Medulla oblongata (tissue), 1 donor: ENCODE measurements at regions not wholly inside any gene's neighbourhood (a gene's known extent, or its start where the extent isn't known, plus 50 kb on each side); places are given as distances from the start of the nearest gene placed in this dataset.

ENCODE experiments used
- DNase-seq: peaks from one replicate; pipeline ENCODE4 v3.0.0-alpha.2; 2015; ENCODE audit errors: extremely low spot score

- peak; percentile 63 for DNase-seq
These were observed 91.4 kb upstream of the BTBD3 start for GRCh38 chr20:11826334-11826733.

- DNase-seq, result no peak
These were observed 85.3 kb upstream of the BTBD3 start for GRCh38 chr20:11832397-11832796.

GRCh38 chr20:11832851-11833250 is 84.8 kb upstream of the BTBD3 start:
- DNase-seq, result no peak

- DNase-seq, result no peak
These were observed 83.9 kb upstream of the BTBD3 start for GRCh38 chr20:11833825-11834224.

- no peak for DNase-seq
These were observed 79.5 kb upstream of the BTBD3 start for GRCh38 chr20:11838076-11838636.

- no peak for DNase-seq
These were observed 75.7 kb upstream of the BTBD3 start for GRCh38 chr20:11841972-11842461.

GRCh38 chr20:11843289-11843688 is 74.4 kb upstream of the BTBD3 start:
- no peak for DNase-seq

- no peak for DNase-seq
These were observed 73.0 kb upstream of the BTBD3 start for GRCh38 chr20:11844691-11845090.

GRCh38 chr20:11845340-11845739 is 72.4 kb upstream of the BTBD3 start:
- no peak for DNase-seq

GRCh38 chr20:11846131-11846530 is 71.6 kb upstream of the BTBD3 start:
- no peak for DNase-seq

GRCh38 chr20:11847827-11848226 is 69.9 kb upstream of the BTBD3 start:
- no peak for DNase-seq

GRCh38 chr20:11849270-11849915 is 68.3 kb upstream of the BTBD3 start:
- no peak for DNase-seq

- no peak for DNase-seq
These were observed 67.6 kb upstream of the BTBD3 start for GRCh38 chr20:11849976-11850670.

GRCh38 chr20:11850901-11851300 is 66.8 kb upstream of the BTBD3 start:
- no peak for DNase-seq

GRCh38 chr20:11851646-11852045 is 66.0 kb upstream of the BTBD3 start:
- DNase-seq, result no peak

- no peak for DNase-seq
These were observed 65.5 kb upstream of the BTBD3 start for GRCh38 chr20:11852189-11852588.

- DNase-seq, result no peak
These were observed 64.9 kb upstream of the BTBD3 start for GRCh38 chr20:11852811-11853210.

GRCh38 chr20:11853359-11853758 is 64.3 kb upstream of the BTBD3 start:
- no peak for DNase-seq

GRCh38 chr20:11861479-11861878 is 56.2 kb upstream of the BTBD3 start:
- no peak for DNase-seq

- DNase-seq, result no peak
These were observed 50.3 kb upstream of the BTBD3 start for GRCh38 chr20:11867291-11867919.
